ENCODE measurements at regions not wholly inside any gene's neighbourhood (a gene's known extent, or its start where the extent isn't known, plus 50 kb on each side); places are given as distances from the start of the nearest gene placed in this dataset.
"Not testable (repeated sequence)": the region's sequence is repeated elsewhere in the genome, so short reads cannot be mapped to it uniquely, and the experiment has no call there.

- POLR2A ChIA-PET: interaction anchor here (0.6 kb wide), 1 partner anchor 349 kb away, joined by 3 read pairs; no protein-coding TSS in a partner anchor
- Mint-ChIP-seq H3K4me3 (no peak overlapping the region), H3K27me3 (peaks cover 0 to 10% (median 7%) of the 10 kb centered on the region in 5 donors), H3K27ac (no peak overlapping the region), H3K9me3 (peaks cover 0 to 11% (median 0%) of the 10 kb centered on the region in 9 donors), H3K4me1 (peaks cover 0 to 5% (median 1%) of the 10 kb centered on the region in 4 donors), H3K36me3 (no peaks in the 10 kb centered on the region)
- ATAC-seq (no peak), DNase-seq (no peak)
These were observed 102.1 kb upstream of the FHIT start for GRCh38 chr3:61353382-61353781.

- POLR2A ChIA-PET: no interaction called here
- no peak for DNase-seq
- Mint-ChIP-seq H3K27ac (no peak overlapping the region), H3K27me3 (peaks cover 0 to 10% (median 8%) of the 10 kb centered on the region in 5 donors), H3K4me1 (peaks cover 0 to 8% (median 1%) of the 10 kb centered on the region in 4 donors), H3K9me3 (peaks cover 0 to 11% (median 0%) of the 10 kb centered on the region in 9 donors), H3K4me3 (no peak overlapping the region), H3K36me3 (no peaks in the 10 kb centered on the region)
- no peak for ATAC-seq
These were observed 103.4 kb upstream of the FHIT start for GRCh38 chr3:61354604-61355003.

DNA sequence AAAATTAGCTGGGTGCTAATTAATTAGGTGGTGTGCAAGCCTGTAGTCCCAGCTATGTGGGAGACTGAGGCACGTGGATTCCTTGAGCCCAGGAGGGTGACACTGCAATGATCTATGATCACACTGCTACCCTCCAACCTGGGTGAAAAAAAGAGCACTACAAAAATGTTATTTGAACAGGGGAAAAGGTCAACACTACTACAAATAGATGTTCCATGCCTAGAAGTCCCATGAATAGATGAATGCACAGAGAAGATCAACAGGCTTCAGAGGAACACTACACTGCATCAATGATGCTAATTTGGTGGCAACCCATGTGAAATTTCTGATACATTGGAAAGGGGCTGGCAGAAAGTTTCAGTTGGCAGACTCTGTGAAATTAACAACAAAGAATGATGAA, 105.4 kb upstream of the FHIT start:
- no peak overlapping the region for H3K27ac Mint-ChIP-seq
- peaks cover 0 to 11% (median 0%) of the 10 kb centered on the region in 9 donors for H3K9me3 Mint-ChIP-seq
- no peaks in the 10 kb centered on the region for H3K36me3 Mint-ChIP-seq
- peaks cover 0 to 8% (median 1%) of the 10 kb centered on the region in 4 donors for H3K4me1 Mint-ChIP-seq
- no peak for ATAC-seq
- peaks cover 0 to 10% (median 8%) of the 10 kb centered on the region in 5 donors for H3K27me3 Mint-ChIP-seq
- no peak overlapping the region for H3K4me3 Mint-ChIP-seq
- POLR2A ChIA-PET: no interaction called here
- no peak for DNase-seq

DNA sequence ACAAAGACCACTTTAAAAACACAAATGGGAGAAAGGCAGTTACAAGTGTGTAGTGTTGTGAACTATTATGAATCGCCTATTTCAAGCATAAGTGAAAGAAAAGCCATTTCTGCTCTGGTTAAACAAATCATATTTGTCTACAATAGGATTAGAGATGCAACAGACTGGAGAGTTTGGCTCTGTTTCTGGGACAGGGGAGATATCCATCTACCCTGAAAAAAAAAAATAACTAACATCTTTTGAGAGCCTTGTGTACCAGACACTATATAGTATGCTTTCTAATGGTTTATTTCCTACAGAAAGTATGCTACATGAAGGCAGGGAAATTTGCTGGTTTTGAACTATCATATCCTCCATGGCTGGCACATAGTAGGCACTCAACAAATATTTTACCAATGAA, 106.7 kb upstream of the FHIT start:
- POLR2A ChIA-PET: no interaction called here
- Mint-ChIP-seq H3K27ac (no peak overlapping the region), H3K4me1 (peaks cover 0 to 8% (median 1%) of the 10 kb centered on the region in 4 donors), H3K27me3 (peaks cover 0 to 10% (median 8%) of the 10 kb centered on the region in 5 donors), H3K36me3 (no peaks in the 10 kb centered on the region), H3K9me3 (peaks cover 0 to 11% (median 0%) of the 10 kb centered on the region in 9 donors), H3K4me3 (no peak overlapping the region)
- DNase-seq (no peak), ATAC-seq (no peak)

GRCh38 chr3:61358364-61358763, 107.1 kb upstream of the FHIT start:
- peaks cover 0 to 10% (median 8%) of the 10 kb centered on the region in 5 donors for H3K27me3 Mint-ChIP-seq
- ATAC-seq: no peak
- H3K27ac Mint-ChIP-seq: no peak overlapping the region
- peaks cover 0 to under 1% (median 0%) of the 10 kb centered on the region in 3 donors for H3K36me3 Mint-ChIP-seq
- POLR2A ChIA-PET: no interaction called here
- no peak for DNase-seq
- peaks cover 0 to 8% (median 1%) of the 10 kb centered on the region in 4 donors for H3K4me1 Mint-ChIP-seq
- no peak overlapping the region for H3K4me3 Mint-ChIP-seq
- peaks cover 0 to 11% (median 0%) of the 10 kb centered on the region in 9 donors for H3K9me3 Mint-ChIP-seq

GRCh38 chr3:61360297-61360965, 109.2 kb upstream of the FHIT start:
- Mint-ChIP-seq H3K4me1 (peaks cover 0 to 5% (median 0%) of the 10 kb centered on the region in 4 donors), H3K4me3 (no peak overlapping the region), H3K27ac (no peak overlapping the region), H3K9me3 (peaks cover 0 to 6% (median 0%) of the 10 kb centered on the region in 9 donors), H3K36me3 (peaks cover 0 to 6% (median 0%) of the 10 kb centered on the region in 3 donors), H3K27me3 (peaks cover 0 to 10% (median 7%) of the 10 kb centered on the region in 5 donors)
- DNase-seq (no peak), ATAC-seq (no peak)
- POLR2A ChIA-PET: no interaction called here

DNA sequence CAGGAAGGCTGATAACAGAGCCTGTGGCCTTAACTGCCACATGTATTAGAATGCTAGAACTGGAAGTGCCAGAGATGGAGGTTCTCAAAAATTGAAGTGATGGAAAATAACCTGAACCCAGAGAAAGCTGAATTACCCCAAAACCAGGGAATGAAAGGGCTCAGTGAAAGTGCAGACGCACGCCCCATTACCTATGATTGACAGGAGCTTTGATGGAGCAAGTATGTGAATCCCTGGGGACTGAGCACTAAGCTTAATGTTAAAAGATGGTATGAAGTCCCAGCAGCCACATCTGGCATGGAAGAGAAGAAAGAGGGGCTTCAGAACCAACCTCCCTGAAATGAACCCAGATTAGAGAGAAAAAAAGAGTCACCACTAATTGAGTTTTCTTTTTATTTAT, 118.4 kb upstream of the FHIT start:
- DNase-seq (no peak), ATAC-seq (no peak)
- Mint-ChIP-seq H3K27me3 (no peaks in the 10 kb centered on the region), H3K4me1 (no peaks in the 10 kb centered on the region), H3K27ac (no peak overlapping the region), H3K36me3 (no peaks in the 10 kb centered on the region), H3K9me3 (peaks cover 0 to 2% (median 0%) of the 10 kb centered on the region in 9 donors), H3K4me3 (no peak overlapping the region)
- POLR2A ChIA-PET: no interaction called here

- H3K9me3 Mint-ChIP-seq: peaks cover 0 to 2% (median 0%) of the 10 kb centered on the region in 9 donors
- POLR2A ChIA-PET: no interaction called here
- peak in 2 of 10 donors; percentile 3 to 13 for DNase-seq
- ATAC-seq: no peak
- H3K4me1 Mint-ChIP-seq: no peaks in the 10 kb centered on the region
- H3K27me3 Mint-ChIP-seq: no peaks in the 10 kb centered on the region
- H3K36me3 Mint-ChIP-seq: no peaks in the 10 kb centered on the region
- peak overlapping the region in 1 of 10 donors; percentile 29 for H3K27ac Mint-ChIP-seq
- H3K4me3 Mint-ChIP-seq: no peak overlapping the region
These were observed 119.9 kb upstream of the FHIT start for GRCh38 chr3:61371123-61371522.

- no peaks in the 10 kb centered on the region for H3K4me1 Mint-ChIP-seq
- ATAC-seq (no peak), DNase-seq (no peak)
- H3K9me3 Mint-ChIP-seq: no peaks in the 10 kb centered on the region
- no peak overlapping the region for H3K4me3 Mint-ChIP-seq
- no peaks in the 10 kb centered on the region for H3K36me3 Mint-ChIP-seq
- H3K27ac Mint-ChIP-seq: no peak overlapping the region
- POLR2A ChIA-PET: no interaction called here
- no peaks in the 10 kb centered on the region for H3K27me3 Mint-ChIP-seq
These were observed 121.5 kb upstream of the FHIT start for GRCh38 chr3:61372723-61373122.

GRCh38 chr3:61378311-61378710, 127.1 kb upstream of the FHIT start:
- Mint-ChIP-seq H3K27ac (no peak overlapping the region), H3K9me3 (no peaks in the 10 kb centered on the region), H3K27me3 (peaks cover 5 to 23% (median 12%) of the 10 kb centered on the region in 5 donors), H3K4me1 (peaks cover 0 to 6% (median 4%) of the 10 kb centered on the region in 4 donors), H3K36me3 (no peaks in the 10 kb centered on the region), H3K4me3 (no peak overlapping the region)
- POLR2A ChIA-PET: no interaction called here
- ATAC-seq (no peak), DNase-seq (no peak)

GRCh38 chr3:61381745-61382392, 130.6 kb upstream of the FHIT start:
- POLR2A ChIA-PET: no interaction called here
- H3K9me3 Mint-ChIP-seq: no peaks in the 10 kb centered on the region
- peak overlapping the region in 1 of 10 donors; percentile 3 for H3K27ac Mint-ChIP-seq
- no peak overlapping the region for H3K4me3 Mint-ChIP-seq
- DNase-seq (peak in 3 of 10 donors; percentile 17 to 55 (median 40)), ATAC-seq (peak; percentile 42 to 55)
- H3K27me3 Mint-ChIP-seq: peaks cover 5 to 37% (median 21%) of the 10 kb centered on the region in 5 donors
- H3K4me1 Mint-ChIP-seq: peaks cover 0 to 6% (median 4%) of the 10 kb centered on the region in 4 donors
- H3K36me3 Mint-ChIP-seq: no peaks in the 10 kb centered on the region

GRCh38 chr3:61387817-61388216, 136.6 kb upstream of the FHIT start:
- peaks cover 0 to 14% (median 11%) of the 10 kb centered on the region in 5 donors for H3K27me3 Mint-ChIP-seq
- ATAC-seq (no peak), DNase-seq (no peak)
- no peak overlapping the region for H3K27ac Mint-ChIP-seq
- peaks cover 0 to 8% (median 3%) of the 10 kb centered on the region in 3 donors for H3K36me3 Mint-ChIP-seq
- no peak overlapping the region for H3K4me3 Mint-ChIP-seq
- POLR2A ChIA-PET: no interaction called here
- peaks cover 0 to 20% (median 3%) of the 10 kb centered on the region in 9 donors for H3K9me3 Mint-ChIP-seq
- H3K4me1 Mint-ChIP-seq: no peaks in the 10 kb centered on the region

GRCh38 chr3:61393480-61393947, 142.3 kb upstream of the FHIT start:
- H3K4me3 Mint-ChIP-seq, POLR2A ChIA-PET, DNase-seq, H3K27me3 Mint-ChIP-seq, H3K4me1 Mint-ChIP-seq, H3K27ac Mint-ChIP-seq, ATAC-seq: not testable (repeated sequence)
- H3K36me3 Mint-ChIP-seq: peaks cover 0 to 15% (median 3%) of the 10 kb centered on the region in 3 donors
- H3K9me3 Mint-ChIP-seq: peaks cover 0 to 47% (median 18%) of the 10 kb centered on the region in 9 donors

All from naive thymus-derived CD8-positive, alpha-beta T cell (primary cell).